Right atrium auricular region (tissue), 2 donors: ENCODE measurements at regions not wholly inside any gene's neighbourhood (a gene's known extent, or its start where the extent isn't known, plus 50 kb on each side); places are given as distances from the start of the nearest gene placed in this dataset.

ENCODE experiments used
- DNase-seq: peaks from one replicate; pipeline ENCODE4 v3.0.0-alpha.2; 2019; ENCODE audit warnings: low spot score
- H3K27ac ChIP-seq, 2 donors: fragments of 200-600 bp; sonication (generic); 1 replicate in 1 of 2; 2 replicates in 1 of 2; pipeline ENCODE4 v1.5.1; 2016 to 2019
- H3K27me3 ChIP-seq, 2 donors: fragments of 200-600 bp; sonication (generic); one replicate each; pipeline versions ENCODE4 v1.5.1 to v1.6.0; 2017 to 2019
- H3K36me3 ChIP-seq: fragments of 200-600 bp; sonication (generic); one replicate; pipeline ENCODE4 v1.5.1; 2016
- H3K4me1 ChIP-seq, 2 donors: fragments of 200-600 bp; sonication (generic); one replicate each; pipeline versions ENCODE4 v1.5.1 to v1.6.0; 2017 to 2019
- H3K4me3 ChIP-seq, 2 donors: fragments of 200-600 bp; sonication (generic); 1 replicate in 1 of 2; 2 replicates in 1 of 2; pipeline ENCODE4 v1.5.1; 2017 to 2019; ENCODE audit warnings: mild to moderate bottlenecking in 1 of 2, moderate library complexity in 1 of 2
- H3K9me3 ChIP-seq, 2 donors: fragments of 200-600 bp; sonication (generic); one replicate each; pipeline ENCODE4 v1.5.1; 2019
- CTCF ChIP-seq, 2 donors: fragments of 200-600 bp; sonication (generic); IDR thresholded peaks; one replicate each; pipeline ENCODE4 v1.5.1; 2019; ENCODE audit warnings: antibody characterized with exemption in 2 of 2

GRCh38 chr15:95323796-95324195 is 1006.7 kb upstream of the NR2F2 start:
- no peaks in the 10 kb centered on the region for H3K9me3 ChIP-seq
- H3K36me3 ChIP-seq: no peaks in the 10 kb centered on the region
- no peak for DNase-seq
- peaks cover 0 to 21% of the 10 kb centered on the region in 2 donors for H3K4me1 ChIP-seq
- peak overlapping the region in 1 of 2 donors; percentile 84 for H3K27ac ChIP-seq
- no peak overlapping the region for H3K4me3 ChIP-seq
- no peak for TF ChIP-seq CTCF (IDR thresholded peaks at IDR 0.05)
- H3K27me3 ChIP-seq: peaks cover 0 to 5% of the 10 kb centered on the region in 2 donors

GRCh38 chr15:95324656-95325055 is 1005.8 kb upstream of the NR2F2 start:
- Histone ChIP-seq H3K27me3 (peaks cover 0 to 5% of the 10 kb centered on the region in 2 donors), H3K36me3 (no peaks in the 10 kb centered on the region), H3K4me3 (no peak overlapping the region), H3K4me1 (peaks cover 0 to 21% of the 10 kb centered on the region in 2 donors), H3K9me3 (no peaks in the 10 kb centered on the region), H3K27ac (peak overlapping the region; percentile 80 to 84)
- no peak for DNase-seq
- TF ChIP-seq CTCF (IDR thresholded peaks at IDR 0.05): no peak

- Histone ChIP-seq H3K36me3 (no peaks in the 10 kb centered on the region), H3K27ac (peak overlapping the region; percentile 80 to 84), H3K4me3 (peak overlapping the region in 1 of 2 donors; percentile 56), H3K27me3 (peaks cover 0 to 5% of the 10 kb centered on the region in 2 donors), H3K4me1 (peaks cover 0 to 21% of the 10 kb centered on the region in 2 donors), H3K9me3 (no peaks in the 10 kb centered on the region)
- no peak for DNase-seq
- no peak for TF ChIP-seq CTCF (IDR thresholded peaks at IDR 0.05)
Measured at GRCh38 chr15:95325763-95326404, 1004.6 kb upstream of the NR2F2 start.

- Histone ChIP-seq H3K36me3 (no peaks in the 10 kb centered on the region), H3K27ac (peak overlapping the region; percentile 80 to 84), H3K4me1 (peaks cover 0 to 21% of the 10 kb centered on the region in 2 donors), H3K9me3 (no peaks in the 10 kb centered on the region), H3K27me3 (peaks cover 0 to 5% of the 10 kb centered on the region in 2 donors), H3K4me3 (peak overlapping the region; percentile 40 to 56)
- no peak for DNase-seq
- no peak for TF ChIP-seq CTCF (IDR thresholded peaks at IDR 0.05)
Measured at GRCh38 chr15:95326431-95327182, 1003.9 kb upstream of the NR2F2 start.

GRCh38 chr15:95327183-95327525 is 1003.3 kb upstream of the NR2F2 start:
- H3K4me3 ChIP-seq: peak overlapping the region; percentile 40 to 56
- H3K27ac ChIP-seq: peak overlapping the region; percentile 80 to 84
- peaks cover 0 to 5% of the 10 kb centered on the region in 2 donors for H3K27me3 ChIP-seq
- no peaks in the 10 kb centered on the region for H3K9me3 ChIP-seq
- no peak for TF ChIP-seq CTCF (IDR thresholded peaks at IDR 0.05)
- H3K4me1 ChIP-seq: peaks cover 0 to 21% of the 10 kb centered on the region in 2 donors
- DNase-seq: no peak
- H3K36me3 ChIP-seq: no peaks in the 10 kb centered on the region
